ENCODE measurements at regions not wholly inside any gene's neighbourhood (a gene's known extent, or its start where the extent isn't known, plus 50 kb on each side); places are given as distances from the start of the nearest gene placed in this dataset.

DNA sequence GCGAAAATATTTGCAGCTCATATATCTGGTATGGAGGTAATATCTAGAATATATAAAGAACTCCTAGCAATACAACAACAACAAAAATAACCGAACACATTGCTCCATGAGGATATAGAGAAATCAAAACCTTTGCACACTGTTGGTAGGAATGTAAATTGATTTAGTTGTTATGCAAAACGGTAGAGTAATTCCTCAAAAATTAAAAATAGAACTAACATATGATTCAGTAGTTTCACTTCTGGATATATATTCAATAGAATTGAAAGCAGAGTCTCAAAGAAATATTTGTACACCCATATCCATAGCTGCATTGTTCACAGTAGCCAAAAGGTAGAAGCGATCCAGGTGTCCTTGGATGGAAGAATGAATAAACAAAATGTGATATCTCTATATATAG, 203.0 kb upstream of the CNKSR2 start:
- Histone ChIP-seq H3K4me1 (peaks cover 29% of the 10 kb centered on the region), H3K4me2 (no peak overlapping the region), H3K4me3 (no peak overlapping the region), H3K27ac (no peak overlapping the region), H3K9me3 (0 out of 3 replicates have a peak, but pooled peaks cover 3% of the 10 kb centered on the region)
- FAIRE-seq (peak; percentile 61), ATAC-seq (no peak), DNase-seq (ENCODE audit: low read depth in 1 of 2, low spot score in 1 of 2) (no peak)
- 83% methylated on average over 4 of the region's 4 CpGs for WGBS (ENCODE audit: missing lambda C conversion rate)
- TF ChIP-seq, protein P1, sequence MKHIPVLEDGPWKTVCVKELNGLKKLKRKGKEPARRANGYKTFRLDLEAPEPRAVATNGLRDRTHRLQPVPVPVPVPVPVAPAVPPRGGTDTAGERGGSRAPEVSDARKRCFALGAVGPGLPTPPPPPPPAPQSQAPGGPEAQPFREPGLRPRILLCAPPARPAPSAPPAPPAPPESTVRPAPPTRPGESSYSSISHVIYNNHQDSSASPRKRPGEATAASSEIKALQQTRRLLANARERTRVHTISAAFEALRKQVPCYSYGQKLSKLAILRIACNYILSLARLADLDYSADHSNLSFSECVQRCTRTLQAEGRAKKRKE (CRISPR knock-in tag; IDR thresholded peaks at IDR 0.05; ENCODE audit: low read depth), result no peak
- TF ChIP-seq, protein P2, sequence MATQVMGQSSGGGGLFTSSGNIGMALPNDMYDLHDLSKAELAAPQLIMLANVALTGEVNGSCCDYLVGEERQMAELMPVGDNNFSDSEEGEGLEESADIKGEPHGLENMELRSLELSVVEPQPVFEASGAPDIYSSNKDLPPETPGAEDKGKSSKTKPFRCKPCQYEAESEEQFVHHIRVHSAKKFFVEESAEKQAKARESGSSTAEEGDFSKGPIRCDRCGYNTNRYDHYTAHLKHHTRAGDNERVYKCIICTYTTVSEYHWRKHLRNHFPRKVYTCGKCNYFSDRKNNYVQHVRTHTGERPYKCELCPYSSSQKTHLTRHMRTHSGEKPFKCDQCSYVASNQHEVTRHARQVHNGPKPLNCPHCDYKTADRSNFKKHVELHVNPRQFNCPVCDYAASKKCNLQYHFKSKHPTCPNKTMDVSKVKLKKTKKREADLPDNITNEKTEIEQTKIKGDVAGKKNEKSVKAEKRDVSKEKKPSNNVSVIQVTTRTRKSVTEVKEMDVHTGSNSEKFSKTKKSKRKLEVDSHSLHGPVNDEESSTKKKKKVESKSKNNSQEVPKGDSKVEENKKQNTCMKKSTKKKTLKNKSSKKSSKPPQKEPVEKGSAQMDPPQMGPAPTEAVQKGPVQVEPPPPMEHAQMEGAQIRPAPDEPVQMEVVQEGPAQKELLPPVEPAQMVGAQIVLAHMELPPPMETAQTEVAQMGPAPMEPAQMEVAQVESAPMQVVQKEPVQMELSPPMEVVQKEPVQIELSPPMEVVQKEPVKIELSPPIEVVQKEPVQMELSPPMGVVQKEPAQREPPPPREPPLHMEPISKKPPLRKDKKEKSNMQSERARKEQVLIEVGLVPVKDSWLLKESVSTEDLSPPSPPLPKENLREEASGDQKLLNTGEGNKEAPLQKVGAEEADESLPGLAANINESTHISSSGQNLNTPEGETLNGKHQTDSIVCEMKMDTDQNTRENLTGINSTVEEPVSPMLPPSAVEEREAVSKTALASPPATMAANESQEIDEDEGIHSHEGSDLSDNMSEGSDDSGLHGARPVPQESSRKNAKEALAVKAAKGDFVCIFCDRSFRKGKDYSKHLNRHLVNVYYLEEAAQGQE (IDR thresholded peaks at IDR 0.05), result no peak
- TF ChIP-seq CHD2 (IDR thresholded peaks at IDR 0.05; ENCODE audit: low read length, partially characterized antibody) (no peak), EHF (CRISPR knock-in tag; IDR thresholded peaks at IDR 0.05) (no peak), HDAC2 (IDR thresholded peaks at IDR 0.05) (no peak), HOXB13 (CRISPR knock-in tag; IDR thresholded peaks at IDR 0.05; ENCODE audit: low read depth) (no peak), HEYL (CRISPR knock-in tag; IDR thresholded peaks at IDR 0.05) (no peak), MAZ (IDR thresholded peaks at IDR 0.05; ENCODE audit: borderline replicate concordance, low read depth, low read length) (no peak)
- TF ChIP-seq, protein P3, sequence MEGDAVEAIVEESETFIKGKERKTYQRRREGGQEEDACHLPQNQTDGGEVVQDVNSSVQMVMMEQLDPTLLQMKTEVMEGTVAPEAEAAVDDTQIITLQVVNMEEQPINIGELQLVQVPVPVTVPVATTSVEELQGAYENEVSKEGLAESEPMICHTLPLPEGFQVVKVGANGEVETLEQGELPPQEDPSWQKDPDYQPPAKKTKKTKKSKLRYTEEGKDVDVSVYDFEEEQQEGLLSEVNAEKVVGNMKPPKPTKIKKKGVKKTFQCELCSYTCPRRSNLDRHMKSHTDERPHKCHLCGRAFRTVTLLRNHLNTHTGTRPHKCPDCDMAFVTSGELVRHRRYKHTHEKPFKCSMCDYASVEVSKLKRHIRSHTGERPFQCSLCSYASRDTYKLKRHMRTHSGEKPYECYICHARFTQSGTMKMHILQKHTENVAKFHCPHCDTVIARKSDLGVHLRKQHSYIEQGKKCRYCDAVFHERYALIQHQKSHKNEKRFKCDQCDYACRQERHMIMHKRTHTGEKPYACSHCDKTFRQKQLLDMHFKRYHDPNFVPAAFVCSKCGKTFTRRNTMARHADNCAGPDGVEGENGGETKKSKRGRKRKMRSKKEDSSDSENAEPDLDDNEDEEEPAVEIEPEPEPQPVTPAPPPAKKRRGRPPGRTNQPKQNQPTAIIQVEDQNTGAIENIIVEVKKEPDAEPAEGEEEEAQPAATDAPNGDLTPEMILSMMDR (IDR thresholded peaks at IDR 0.05), result no peak
- ChIA-PET POLR2A (no interaction called here), CTCF (no interaction called here)

DNA sequence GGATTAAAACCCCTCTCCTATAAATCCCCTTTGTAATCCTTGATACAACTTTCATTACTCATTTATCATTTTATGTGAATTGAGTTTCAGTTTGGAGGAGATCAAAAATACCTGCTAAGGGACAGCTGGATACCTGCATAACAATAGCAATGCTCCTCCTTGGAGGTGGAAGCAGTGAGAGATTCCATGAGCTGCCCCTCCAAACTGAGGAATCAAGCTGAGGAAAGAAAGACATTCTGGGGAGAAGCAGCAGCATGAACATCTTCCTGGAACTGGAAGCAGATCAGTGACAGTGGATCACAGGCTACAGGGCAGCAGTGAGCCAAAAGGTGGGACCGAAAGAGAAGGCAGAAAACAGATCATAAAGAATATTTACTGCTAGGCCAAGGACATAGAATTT, 199.8 kb upstream of the CNKSR2 start:
- ChIA-PET CTCF (interaction anchor here (1.2 kb wide), 1 partner anchor 9 kb away, joined by 3 read pairs; no protein-coding TSS in a partner anchor), POLR2A (no interaction called here)
- DNase-seq (ENCODE audit: low read depth in 1 of 2, low spot score in 1 of 2), result no peak
- Histone ChIP-seq H3K9me3 (no peaks in the 10 kb centered on the region), H3K4me1 (peaks cover 20% of the 10 kb centered on the region), H3K4me3 (no peak overlapping the region), H3K27ac (peak overlapping the region in 1 of 2 experiments; percentile 62; a peak in 2 of 6 replicates), H3K4me2 (no peak overlapping the region)
- no peak for FAIRE-seq
- no peak for ATAC-seq
- 62% methylated on average over 1 of the region's 1 CpG for whole genome bisulfite sequencing (ENCODE audit: missing lambda C conversion rate)
- TF ChIP-seq FOSB (CRISPR knock-in tag; IDR thresholded peaks at IDR 0.05), result no peak
- no peak for TF ChIP-seq GATA3 (IDR thresholded peaks at IDR 0.05; ENCODE audit: borderline replicate concordance)
- no peak for TF ChIP-seq EP300 (IDR thresholded peaks at IDR 0.05)
- no peak for TF ChIP-seq POLR2AphosphoS2 (conservative IDR thresholded peaks at IDR 0.05; ENCODE audit: low read length)
- TF ChIP-seq, protein P4, sequence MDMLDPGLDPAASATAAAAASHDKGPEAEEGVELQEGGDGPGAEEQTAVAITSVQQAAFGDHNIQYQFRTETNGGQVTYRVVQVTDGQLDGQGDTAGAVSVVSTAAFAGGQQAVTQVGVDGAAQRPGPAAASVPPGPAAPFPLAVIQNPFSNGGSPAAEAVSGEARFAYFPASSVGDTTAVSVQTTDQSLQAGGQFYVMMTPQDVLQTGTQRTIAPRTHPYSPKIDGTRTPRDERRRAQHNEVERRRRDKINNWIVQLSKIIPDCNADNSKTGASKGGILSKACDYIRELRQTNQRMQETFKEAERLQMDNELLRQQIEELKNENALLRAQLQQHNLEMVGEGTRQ (IDR thresholded peaks at IDR 0.05), result no peak
- no peak for TF ChIP-seq HDAC2 (IDR thresholded peaks at IDR 0.05)
- no peak for TF ChIP-seq KDM5A (IDR thresholded peaks at IDR 0.05)

Data from A549 (cell line).